CD4-positive, alpha-beta T cell treated with Interleukin-15 for 1 hour (primary cell): ENCODE measurements at regions not wholly inside any gene's neighbourhood (a gene's known extent, or its start where the extent isn't known, plus 50 kb on each side); places are given as distances from the start of the nearest gene placed in this dataset.
A peak's percentile ranks its signal among the peaks of the same experiment; 100 is the strongest.

Experiments used
- DNase-seq: peaks from one replicate; pipeline ENCODE4 v3.0.0-alpha.2; 2020

DNA sequence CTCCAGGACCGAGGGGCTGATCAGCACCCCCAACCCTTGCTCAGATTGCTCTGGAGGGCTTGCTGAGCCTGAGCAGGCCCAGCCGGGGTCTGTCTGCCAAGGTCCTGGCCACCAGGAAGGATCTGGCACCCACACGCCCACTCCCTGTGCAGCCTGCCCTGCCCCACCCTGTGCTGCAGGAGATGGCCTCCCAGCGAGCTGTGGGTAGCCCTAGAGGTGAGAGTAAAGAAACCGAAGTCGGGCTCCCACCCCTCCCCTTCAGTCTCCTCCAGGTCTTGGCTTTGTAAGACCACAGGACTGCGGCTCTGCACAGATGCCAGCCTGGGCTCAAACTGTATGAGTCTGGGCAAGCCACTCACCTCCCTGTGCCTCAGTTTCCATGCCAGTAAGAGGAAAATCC, 307.8 kb downstream of the BCL11B start:
- DNase-seq: no peak

- DNase-seq: no peak
Observed at GRCh38 chr14:98965076-98965475, 306.9 kb downstream of the BCL11B start.

- DNase-seq: no peak
Observed at GRCh38 chr14:98966016-98966415, 306.0 kb downstream of the BCL11B start.

DNA sequence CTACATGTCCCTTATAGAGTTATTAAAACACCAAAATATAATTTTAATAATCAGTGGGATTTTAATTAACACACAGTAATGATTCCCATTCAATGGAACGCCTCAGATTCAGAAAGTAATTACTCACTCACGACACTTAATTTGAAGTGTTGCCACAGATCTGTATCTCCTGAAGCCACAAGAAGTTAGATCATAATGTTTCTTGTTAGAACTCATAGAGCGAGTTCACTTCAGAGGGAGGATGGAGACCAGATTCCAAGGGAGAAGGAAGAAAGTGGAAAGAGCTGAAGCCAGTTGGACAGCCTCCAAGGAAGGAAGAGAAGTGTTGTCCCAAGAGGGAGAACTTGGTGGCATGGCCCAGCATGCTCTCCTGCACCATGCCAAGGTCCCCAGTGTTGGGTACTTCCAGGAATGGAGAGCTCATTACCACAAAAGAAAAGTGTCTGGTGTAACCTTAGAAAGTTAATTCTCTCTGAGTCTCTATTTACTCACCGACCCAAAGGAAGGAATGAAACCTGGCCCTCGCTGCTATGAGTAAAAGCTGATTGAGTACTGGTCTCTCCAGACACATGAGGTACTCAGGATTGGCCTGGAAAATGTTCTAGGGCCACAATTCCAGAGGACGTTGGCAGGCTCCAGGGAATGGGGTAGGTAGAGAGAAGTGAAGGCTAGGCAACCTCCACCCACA, 305.4 kb downstream of the BCL11B start:
- no peak for DNase-seq

DNA sequence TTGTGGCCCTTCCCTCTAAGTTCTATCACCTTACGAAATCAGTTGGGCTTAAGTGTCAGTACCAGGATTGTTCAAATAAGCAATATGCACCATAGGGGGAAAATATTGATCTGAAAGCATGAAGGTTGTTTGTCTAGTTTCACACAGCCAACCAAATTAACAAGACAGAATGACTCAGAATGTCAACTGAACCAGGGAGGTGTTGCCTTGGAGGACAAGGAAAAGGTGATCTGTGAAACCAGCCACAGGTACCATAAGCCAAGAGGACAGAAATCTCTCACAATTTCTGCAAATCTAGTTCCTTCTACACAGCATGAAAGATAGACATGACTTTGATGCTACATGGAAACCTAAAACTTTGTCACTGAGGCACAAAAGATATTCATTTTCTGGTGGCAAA, 297.9 kb downstream of the BCL11B start:
- DNase-seq: no peak

GRCh38 chr14:98976271-98976670, 295.7 kb downstream of the BCL11B start:
- no peak for DNase-seq

DNA sequence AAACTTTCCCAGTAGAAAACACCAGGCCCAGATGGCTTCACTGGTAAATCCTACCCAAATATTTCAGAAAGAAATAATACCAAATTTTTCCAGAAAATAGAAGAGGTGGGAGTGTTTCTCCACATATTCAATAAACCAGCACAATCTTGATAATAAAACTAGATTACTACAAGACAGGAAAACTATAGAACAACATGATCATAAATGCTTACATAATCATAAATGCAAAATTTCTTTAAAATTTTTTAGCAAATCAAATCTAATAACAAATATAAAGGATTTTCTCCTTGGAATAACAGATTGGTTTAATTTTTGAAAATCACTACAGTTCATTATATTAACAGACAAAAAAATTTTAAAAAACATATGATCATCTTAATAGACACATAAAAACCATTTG, 294.5 kb downstream of the BCL11B start:
- no peak for DNase-seq

- DNase-seq: no peak
Observed at GRCh38 chr14:98982986-98983385, 289.0 kb downstream of the BCL11B start.

- DNase-seq: no peak
Observed at GRCh38 chr14:98984027-98984718, 287.8 kb downstream of the BCL11B start.

- DNase-seq: peak; percentile 78
Observed at GRCh38 chr14:98984719-98985041, 287.3 kb downstream of the BCL11B start.

DNA sequence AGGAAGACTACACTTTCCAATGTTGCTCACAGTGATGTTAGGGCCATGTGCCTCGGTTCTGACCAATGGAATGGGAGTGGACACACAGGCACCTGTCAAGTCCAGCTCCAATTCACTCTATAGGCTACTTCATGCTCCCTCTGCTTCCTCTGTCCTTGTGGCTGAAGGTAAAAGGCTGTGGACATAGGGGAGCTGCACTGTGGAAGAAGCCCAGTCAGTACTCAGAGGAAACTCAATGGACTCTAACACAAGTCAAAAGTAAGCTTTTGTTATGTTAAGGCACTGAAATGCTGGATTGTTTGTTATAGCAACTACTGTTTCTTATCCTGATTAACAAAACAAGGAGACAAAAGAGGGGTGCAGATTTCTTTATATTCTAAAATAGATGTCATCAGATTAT, 278.2 kb downstream of the BCL11B start:
- no peak for DNase-seq

GRCh38 chr14:98994561-98994960, 277.4 kb downstream of the BCL11B start:
- DNase-seq: no peak

DNA sequence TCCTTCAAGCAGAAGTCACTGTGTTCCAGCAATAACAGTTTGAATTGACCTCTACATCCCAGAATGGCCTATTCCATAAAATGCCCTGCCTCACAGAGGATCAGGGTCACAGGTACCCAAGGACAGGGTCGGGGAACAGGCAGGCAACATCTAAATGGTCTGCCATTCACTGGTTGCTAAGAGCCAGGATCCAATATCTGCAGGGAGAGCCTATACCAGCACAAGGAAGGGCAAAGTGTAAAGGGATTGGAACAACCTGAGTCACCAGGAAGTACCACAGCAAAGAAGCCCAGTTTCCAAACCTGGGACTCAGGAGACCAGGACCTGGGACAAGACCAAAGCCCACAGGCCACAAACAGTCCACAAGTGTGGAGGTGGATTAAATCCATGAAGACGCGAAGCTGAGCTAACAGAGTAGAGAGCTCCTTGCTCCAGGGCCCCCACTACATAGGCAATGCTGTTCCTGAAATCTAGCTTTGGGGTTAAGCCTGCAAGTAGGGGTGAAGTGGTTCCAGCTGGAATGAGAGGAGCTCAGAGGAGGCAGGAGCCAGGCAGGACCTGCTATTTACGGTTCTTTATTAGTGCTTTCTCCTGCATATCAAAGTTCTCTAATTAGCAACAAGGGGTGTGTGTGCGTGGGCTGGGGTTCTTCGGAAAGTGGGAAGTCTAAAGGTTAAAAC, 274.3 kb downstream of the BCL11B start:
- DNase-seq: no peak

GRCh38 chr14:98999345-98999744, 272.7 kb downstream of the BCL11B start:
- no peak for DNase-seq

DNA sequence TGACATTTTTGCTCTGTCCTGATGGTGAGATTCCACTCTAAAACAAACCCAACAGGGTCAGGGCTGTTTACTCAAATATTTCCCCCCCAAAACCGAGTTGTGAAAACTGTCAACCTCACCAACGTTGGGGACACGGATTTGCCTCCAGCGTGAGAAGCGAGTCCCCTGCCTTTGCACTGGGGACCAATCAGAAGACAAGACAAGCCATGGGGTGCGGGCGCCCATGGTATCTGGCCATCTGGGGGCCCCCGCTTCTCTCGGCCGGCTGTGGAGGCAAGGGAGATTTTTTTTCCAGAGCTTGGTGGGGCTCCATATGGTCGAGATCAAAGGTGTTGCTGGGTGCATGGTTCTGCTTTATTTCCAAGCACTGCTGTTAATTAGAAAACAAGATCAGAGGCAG, 272.1 kb downstream of the BCL11B start:
- no peak for DNase-seq

GRCh38 chr14:99001241-99001640, 270.8 kb downstream of the BCL11B start:
- no peak for DNase-seq

DNA sequence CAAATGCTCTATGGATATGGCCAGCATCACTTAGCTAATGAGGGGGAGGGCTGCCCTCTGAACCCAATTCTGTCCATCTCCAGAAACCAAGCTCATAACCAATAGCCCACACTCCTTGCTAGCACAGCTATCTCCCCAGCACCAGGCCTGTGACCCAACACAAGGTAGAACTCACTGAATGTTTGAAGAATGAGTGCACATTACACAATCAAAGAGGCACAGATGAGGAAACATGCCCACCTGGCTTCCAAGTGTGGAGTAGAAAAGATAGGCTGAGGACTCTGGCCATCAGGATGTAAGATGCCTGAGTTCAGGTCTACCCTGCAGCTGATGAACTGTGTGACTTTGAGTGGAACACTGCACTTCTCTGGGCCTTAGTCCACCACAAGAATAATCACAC, 268.4 kb downstream of the BCL11B start:
- DNase-seq: no peak

- DNase-seq: no peak
Observed at GRCh38 chr14:99004112-99004511, 267.9 kb downstream of the BCL11B start.

DNA sequence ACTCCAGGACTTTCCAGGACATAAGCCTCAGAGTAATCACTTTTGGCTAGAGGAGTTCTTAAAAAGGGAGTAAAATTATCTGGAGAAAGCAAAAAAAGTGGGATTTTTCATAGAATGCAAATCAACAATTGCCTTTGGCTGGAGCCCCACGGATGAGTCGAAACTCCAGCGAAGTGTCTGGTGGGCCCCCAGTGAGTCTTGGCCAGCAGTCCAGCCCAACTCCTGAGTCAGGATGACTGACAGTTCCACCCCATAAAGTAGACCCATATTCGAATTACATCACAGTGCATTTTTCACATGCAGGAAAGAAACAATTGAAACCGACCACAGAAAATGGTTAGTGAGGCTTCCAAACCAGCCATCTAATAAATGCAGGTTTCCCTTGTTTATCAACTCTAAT, 265.7 kb downstream of the BCL11B start:
- DNase-seq: no peak

DNA sequence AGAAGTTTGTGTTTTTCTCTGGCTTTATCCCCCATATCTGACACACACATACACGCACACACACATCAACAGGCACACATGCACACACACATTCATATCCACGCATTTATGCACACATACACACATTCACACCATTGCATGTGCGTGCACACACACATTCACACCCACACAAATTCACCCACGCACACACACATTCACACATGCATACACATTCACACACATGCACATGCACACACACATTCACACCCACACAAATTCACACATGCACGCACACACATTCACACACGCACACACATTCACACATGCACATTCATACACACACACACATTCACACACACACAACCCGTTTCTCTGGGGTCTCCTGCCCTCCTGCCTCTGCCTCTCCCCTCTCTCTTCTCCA, 264.2 kb downstream of the BCL11B start:
- DNase-seq: no peak

DNA sequence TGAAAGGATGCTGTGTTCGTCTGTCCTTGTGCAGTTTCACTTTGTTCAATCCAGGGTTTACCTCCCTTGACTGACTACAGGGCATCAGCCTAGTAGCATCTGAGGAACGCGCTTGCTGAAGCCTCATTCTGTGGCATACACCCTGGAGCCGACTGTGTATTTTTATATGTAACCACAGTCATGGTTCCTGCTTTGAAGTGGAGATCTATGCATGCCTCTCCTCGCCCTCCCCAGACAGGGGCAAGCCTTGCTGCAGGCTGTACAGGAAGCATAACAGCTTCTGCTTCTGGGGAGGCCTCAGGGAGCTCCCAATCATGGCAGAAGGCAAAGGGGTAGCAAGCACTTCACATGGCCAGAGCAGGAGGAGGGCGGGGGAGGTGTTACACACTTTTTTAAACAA, 262.1 kb downstream of the BCL11B start:
- DNase-seq: no peak

GRCh38 chr14:99011385-99011784, 260.6 kb downstream of the BCL11B start:
- no peak for DNase-seq

DNA sequence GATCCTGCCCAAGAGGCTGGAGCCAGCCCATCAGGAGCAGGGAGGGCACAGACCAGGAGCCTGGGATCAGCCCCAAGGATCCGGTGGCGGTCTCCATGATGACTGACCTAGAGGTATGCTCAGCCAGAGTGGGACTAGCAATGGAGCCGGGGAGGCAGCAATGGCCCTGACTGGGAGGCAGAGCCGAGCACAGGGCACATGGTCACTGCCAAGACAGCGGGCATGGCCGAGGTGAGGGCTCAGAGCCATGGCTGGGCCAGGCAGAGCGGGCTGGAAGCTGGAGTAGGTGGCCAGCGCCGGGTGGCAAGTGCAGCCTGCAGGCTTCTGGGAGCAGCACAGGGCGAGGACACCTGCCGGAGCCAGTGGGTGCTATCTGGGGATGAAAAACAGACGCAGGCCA, 259.3 kb downstream of the BCL11B start:
- no peak for DNase-seq

DNA sequence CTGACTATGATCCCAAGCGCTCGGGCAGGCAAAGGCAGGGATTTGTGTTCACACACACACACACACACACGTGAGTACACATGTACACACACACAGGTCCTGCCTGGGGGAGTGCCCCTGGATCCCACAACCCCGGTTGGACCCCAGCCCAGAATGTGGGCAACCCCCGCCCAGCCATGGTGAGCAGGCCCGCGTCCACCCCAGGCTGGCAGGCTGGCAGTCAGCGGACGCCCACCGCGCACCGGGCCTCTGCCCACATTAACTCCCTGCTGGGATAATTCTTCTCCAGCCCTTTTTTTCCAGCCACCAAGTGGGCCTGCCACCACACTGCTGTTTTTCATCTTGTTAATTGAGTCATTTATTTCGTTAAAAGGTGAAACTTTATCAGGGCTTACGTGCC, 256.2 kb downstream of the BCL11B start:
- no peak for DNase-seq

- DNase-seq: no peak
Observed at GRCh38 chr14:99023371-99023770, 248.6 kb downstream of the BCL11B start.
